Pancreas (tissue), 10 donors: ENCODE measurements at regions not wholly inside any gene's neighbourhood (a gene's known extent, or its start where the extent isn't known, plus 50 kb on each side); places are given as distances from the start of the nearest gene placed in this dataset.

ENCODE experiments used
- ATAC-seq, 4 donors: fragments of 200-7000 bp; cut with Tn5 transposase; one replicate each; pipeline versions ENCODE4 v1.8.0 to v1.9.1; 2020; ENCODE audit warnings: mild to moderate bottlenecking in 4 of 4, moderate library complexity in 4 of 4
- DNase-seq, 6 donors: peaks; one replicate each; pipeline ENCODE4 v3.0.0-alpha.2; 2020
- FAIRE-seq: peaks from 2 replicates; lab custom pipeline; 2012; peaks lifted over from hg19 to GRCh38; lab: Jason Lieb, UNC
- H3K27ac ChIP-seq, 4 donors: fragments of 200-600 bp; sonication (generic); 1 replicate in 3 of 4; 2 replicates in 1 of 4; pipeline versions ENCODE4 v1.5.0 to v1.8.0; 2020
- H3K27me3 ChIP-seq, 4 donors: fragments of 200-600 bp; one replicate each; pipeline ENCODE4 v1.8.0; 2021
- H3K36me3 ChIP-seq, 3 donors: fragments of 200-600 bp; sonication (generic) in 1 of 3; one replicate each; pipeline versions ENCODE4 v1.5.0 to v1.8.0; 2020 to 2021
- H3K4me1 ChIP-seq, 3 donors: fragments of 200-600 bp; one replicate each; pipeline ENCODE4 v1.8.0; 2021
- H3K4me3 ChIP-seq, 4 donors: fragments of 200-600 bp; sonication (generic) in 2 of 4; one replicate each; pipeline versions ENCODE4 v1.5.0 to v1.8.0; 2020 to 2021
- H3K9me3 ChIP-seq, 4 donors: fragments of 200-600 bp; one replicate each; pipeline ENCODE4 v1.8.0; 2021
- CTCF ChIP-seq, 4 donors: fragments of 200-600 bp; sonication (generic) in 3 of 4; IDR thresholded peaks; one replicate each; pipeline versions ENCODE4 v1.5.0 to v1.8.0; 2021; ENCODE audit warnings: antibody characterized with exemption in 4 of 4
- WGBS, 2 donors: extraction: QIAGEN DNeasy Blood & Tissue Kit; methylation state at CpG; one replicate each; pipeline ENCODE4 v1.1.7; 2013; 5-methylcytosine and 5-hydroxymethylcytosine counted together
- intact Hi-C, 3 donors: fragments of 100-400 bp; cut with DNase I; formaldehyde crosslinking; loops; one replicate each; pipeline versions ENCODE4 v1.11.1 to v1.14.2; 2022
- donor health status: healthy with polysubstance abuse.
- donor health status: DM: no; HTN: no; CAD: no; lungs with moderate emphysema.
- donor health status: DM: no; HTN: no; CAD: no.
- donor health status: control.
- donor health status: control.
- donor health status: Bipolar disorder and iron deficiency.
- donor health status: DM: yes; HTN: yes; CAD: no.
- donor health status: DM: no; HTN: no; CAD: no.
- donor health status: DM: no; HTN: no; CAD: no.
- donor health status: DM: yes; HTN: yes; CAD: no.

- Histone ChIP-seq H3K27ac (no peak overlapping the region), H3K36me3 (no peaks in the 10 kb centered on the region), H3K4me3 (no peak overlapping the region), H3K4me1 (no peaks in the 10 kb centered on the region), H3K9me3 (no peaks in the 10 kb centered on the region), H3K27me3 (no peaks in the 10 kb centered on the region)
- FAIRE-seq (no peak), DNase-seq (no peak), ATAC-seq (no peak)
- intact Hi-C loops, result no loop called here
- WGBS, 2 donors, result 81 to 86% methylated on average over 7 of the region's 7 CpGs
- TF ChIP-seq CTCF (IDR thresholded peaks at IDR 0.05), result no peak
Measured at GRCh38 chr10:64060389-64060788, 539.2 kb downstream of the REEP3 start.

DNA sequence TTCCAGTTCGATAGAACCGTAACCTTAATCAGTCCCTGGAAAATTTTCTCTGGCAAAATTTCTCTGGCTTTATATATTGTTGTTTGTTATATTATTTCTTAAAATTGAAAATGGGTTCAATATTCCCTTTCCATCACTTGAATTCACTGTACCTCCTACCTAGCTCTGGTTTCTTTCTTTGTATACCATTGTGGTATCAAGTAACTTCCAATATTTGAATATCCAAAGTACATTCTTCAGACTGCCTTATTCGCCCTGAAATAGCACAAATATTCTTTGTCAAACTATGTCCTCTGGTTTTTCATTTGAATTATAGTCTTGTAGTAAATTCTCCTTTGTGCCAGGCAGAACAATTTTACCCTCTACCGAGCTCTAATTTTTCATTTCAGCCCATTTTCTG lies 541.6 kb downstream of the REEP3 start:
- FAIRE-seq (no peak), ATAC-seq (no peak), DNase-seq (no peak)
- no peak for TF ChIP-seq CTCF (IDR thresholded peaks at IDR 0.05)
- no peak overlapping the region for H3K27ac ChIP-seq
- H3K4me1 ChIP-seq, result no peaks in the 10 kb centered on the region
- H3K9me3 ChIP-seq, result no peaks in the 10 kb centered on the region
- no peak overlapping the region for H3K4me3 ChIP-seq
- H3K36me3 ChIP-seq, result no peaks in the 10 kb centered on the region
- WGBS, 2 donors, result 45 to 49% methylated on average over 4 of the region's 4 CpGs
- intact Hi-C loops, result no loop called here
- H3K27me3 ChIP-seq, result no peaks in the 10 kb centered on the region

GRCh38 chr10:64067009-64067606 lies 545.9 kb downstream of the REEP3 start:
- no peak overlapping the region for H3K4me3 ChIP-seq
- no peak for ATAC-seq

DNA sequence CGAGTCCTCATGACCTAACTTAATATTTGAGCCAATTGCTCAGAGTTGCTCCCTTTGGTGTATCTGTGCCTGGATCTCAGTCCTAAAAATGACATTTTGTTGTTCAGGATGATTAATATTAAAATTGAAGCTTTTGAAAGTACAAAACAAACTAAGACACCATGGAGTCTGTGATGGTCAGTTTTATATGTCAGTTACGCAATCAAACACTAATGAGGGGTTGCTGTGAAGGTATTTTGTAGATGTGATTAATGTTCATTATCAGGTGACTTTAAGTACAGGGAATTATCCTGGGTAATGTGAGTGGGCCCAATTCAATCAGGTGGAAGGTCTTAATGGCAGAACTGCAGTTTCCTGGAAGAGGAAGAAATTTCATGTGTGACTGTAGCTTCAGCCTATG lies 546.7 kb downstream of the REEP3 start:
- ATAC-seq (no peak), FAIRE-seq (no peak), DNase-seq (no peak)
- H3K27ac ChIP-seq, result no peak overlapping the region
- no peaks in the 10 kb centered on the region for H3K27me3 ChIP-seq
- no peaks in the 10 kb centered on the region for H3K36me3 ChIP-seq
- intact Hi-C loops, result no loop called here
- no peak for TF ChIP-seq CTCF (IDR thresholded peaks at IDR 0.05)
- 92 to 96% methylated on average over 2 of the region's 2 CpGs for WGBS, 2 donors
- H3K4me1 ChIP-seq, result no peaks in the 10 kb centered on the region
- H3K9me3 ChIP-seq, result no peaks in the 10 kb centered on the region
- no peak overlapping the region for H3K4me3 ChIP-seq

More at GRCh38 chr10:64067009-64067606, 545.9 kb downstream of the REEP3 start:
- DNase-seq (no peak), FAIRE-seq (no peak)
- H3K27ac ChIP-seq, result no peak overlapping the region
- 58 to 60% methylated on average over 4 of the region's 4 CpGs for WGBS, 2 donors
- no peaks in the 10 kb centered on the region for H3K36me3 ChIP-seq
- intact Hi-C loops, result no loop called here
- no peaks in the 10 kb centered on the region for H3K4me1 ChIP-seq
- H3K27me3 ChIP-seq, result no peaks in the 10 kb centered on the region
- TF ChIP-seq CTCF (IDR thresholded peaks at IDR 0.05), result no peak
- H3K9me3 ChIP-seq, result no peaks in the 10 kb centered on the region

DNA sequence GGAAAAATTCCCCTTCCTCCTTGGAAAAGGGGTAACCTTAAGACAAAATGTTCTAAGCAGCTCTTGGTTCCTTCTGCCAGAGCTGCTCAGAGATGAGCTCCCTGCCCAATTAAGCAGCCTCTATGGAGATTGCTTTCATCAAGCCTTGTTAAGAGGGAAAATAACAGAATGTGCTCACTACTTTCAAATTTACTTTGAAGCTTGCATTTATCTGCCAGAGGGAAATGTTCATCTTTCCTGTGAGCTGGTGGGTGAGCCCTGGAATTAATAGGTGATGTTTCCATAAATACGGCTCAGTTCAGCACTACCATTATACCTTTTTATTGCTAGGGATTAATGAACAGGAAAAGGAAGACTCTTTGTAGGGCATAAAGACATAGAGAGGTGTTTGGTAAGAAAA lies 549.0 kb downstream of the REEP3 start:
- Histone ChIP-seq H3K9me3 (no peaks in the 10 kb centered on the region), H3K27me3 (no peaks in the 10 kb centered on the region), H3K4me3 (no peak overlapping the region), H3K4me1 (no peaks in the 10 kb centered on the region), H3K27ac (no peak overlapping the region), H3K36me3 (no peaks in the 10 kb centered on the region)
- WGBS, 2 donors, result 77 to 88% methylated on average over 1 of the region's 1 CpG
- FAIRE-seq (no peak), ATAC-seq (no peak), DNase-seq (no peak)
- no peak for TF ChIP-seq CTCF (IDR thresholded peaks at IDR 0.05)
- intact Hi-C loops, result no loop called here
